ENCODE measurements at regions not wholly inside any gene's neighbourhood (a gene's known extent, or its start where the extent isn't known, plus 50 kb on each side); places are given as distances from the start of the nearest gene placed in this dataset.

- H2BK15ac ChIP-seq (ENCODE audit: low read depth, low read length) = no peak overlapping the region
- WGBS (ENCODE audit: extremely low coverage, insufficient read length, low lambda C conversion rate) = no CpG with 5 or more reads among the region's 5 CpGs
Observed at GRCh38 chr4:60173718-60174117, 1026.4 kb upstream of the ADGRL3 start.

More at GRCh38 chr4:60173718-60174117, 1026.4 kb upstream of the ADGRL3 start:
- Histone ChIP-seq H4K91ac (ENCODE audit: insufficient read length, low read depth, low read length) (no peak overlapping the region), H4K5ac (ENCODE audit: insufficient read length, low read depth, low read length) (no peak overlapping the region), H3K14ac (ENCODE audit: insufficient read depth, low read length) (no peak overlapping the region), H3K23me2 (ENCODE audit: insufficient read length, low read depth, low read length, poor library complexity, severe bottlenecking) (no peaks in the 10 kb centered on the region), H3K4me1 (ENCODE audit: insufficient read depth, low read length) (no peaks in the 10 kb centered on the region), H2AK5ac (ENCODE audit: insufficient read length, low read length) (no peak overlapping the region), H3K4ac (ENCODE audit: low read depth, low read length) (no peak overlapping the region), H4K20me1 (ENCODE audit: control insufficient read depth, insufficient read depth, insufficient read length) (no peaks in the 10 kb centered on the region), H2BK20ac (ENCODE audit: low read depth, low read length, poor library complexity, severe bottlenecking) (no peak overlapping the region), H2AFZ (ENCODE audit: low read length) (no peak overlapping the region), H3K23ac (ENCODE audit: insufficient read length, low read depth, low read length) (no peak overlapping the region), H3K27ac (ENCODE audit: insufficient read length, low read depth, low read length) (no peak overlapping the region), H2BK120ac (ENCODE audit: low read depth, low read length, poor library complexity, severe bottlenecking) (no peak overlapping the region), H3K9ac (ENCODE audit: extremely low read depth, insufficient read length, low read length) (no peak overlapping the region), H3K9me3 (ENCODE audit: control insufficient read depth, low read depth, low read length) (no peaks in the 10 kb centered on the region), H3T11ph (ENCODE audit: low read length) (no peak overlapping the region), H3K79me2 (ENCODE audit: insufficient read depth, low read length) (no peaks in the 10 kb centered on the region), H3K56ac (ENCODE audit: insufficient read length, low read depth, low read length) (no peak overlapping the region), H3K18ac (ENCODE audit: insufficient read length, low read depth, low read length) (no peak overlapping the region), H4K8ac (replicated peaks; ENCODE audit: insufficient read length, low read depth, low read length) (no peak overlapping the region), H3K27me3 (ENCODE audit: insufficient read depth, low read length) (no peaks in the 10 kb centered on the region), H3K79me1 (ENCODE audit: insufficient read depth, low read depth, low read length, poor library complexity, severe bottlenecking) (no peaks in the 10 kb centered on the region), H2BK5ac (ENCODE audit: insufficient read length, low read length) (no peak overlapping the region), H3K4me2 (ENCODE audit: insufficient read depth, insufficient read length, low read length) (no peak overlapping the region), H2BK12ac (ENCODE audit: insufficient read length, low read depth, low read length) (no peak overlapping the region)
- no peak for TF ChIP-seq CTCF (conservative IDR thresholded peaks at IDR 0.05)
- H3K36me3 Mint-ChIP-seq (ENCODE audit: insufficient read depth in 1 of 3, low read depth in 3 of 3) = no peaks in the 10 kb centered on the region; a peak in 1 of 7 replicates
- no peaks in the 10 kb centered on the region for H3K27me3 Mint-ChIP-seq (ENCODE audit: low read depth)
- no peak overlapping the region for H3K4me3 Mint-ChIP-seq
- no peak for DNase-seq
- H3K9me3 Mint-ChIP-seq = no peaks in the 10 kb centered on the region; a peak in 1 of 5 replicates
- no peak overlapping the region for H3K27ac Mint-ChIP-seq
- H3K4me1 Mint-ChIP-seq = no peaks in the 10 kb centered on the region

All from H9 (cell line).